HEK293 (cell line): ENCODE measurements at regions not wholly inside any gene's neighbourhood (a gene's known extent, or its start where the extent isn't known, plus 50 kb on each side); places are given as distances from the start of the nearest gene placed in this dataset.

ENCODE experiments used
- CTCF ChIP-seq: fragments of 450-650 bp; formaldehyde crosslinking; IDR thresholded peaks from 2 replicates; pipeline ENCODE4 v1.5.1; 2016; ENCODE audit warnings: missing biosample characterization, missing genetic modification characterization
- TRIM28 ChIP-seq: IDR thresholded peaks from 2 replicates; pipeline ENCODE4 v1.6.1; 2011; ENCODE audit warnings: low read length, control low read depth, borderline replicate concordance
- YY1 ChIP-seq: fragments of 450-650 bp; formaldehyde crosslinking; IDR thresholded peaks from 2 replicates; pipeline ENCODE4 v1.5.1; 2018; ENCODE audit warnings: missing biosample characterization, missing genetic modification characterization
- ZNF292 ChIP-seq: fragments of 450-650 bp; formaldehyde crosslinking; IDR thresholded peaks from 2 replicates; pipeline ENCODE4 v1.5.1; 2016; ENCODE audit warnings: low read depth, missing biosample characterization, missing genetic modification characterization, borderline replicate concordance
- ZNF398 ChIP-seq: fragments of 450-650 bp; formaldehyde crosslinking; IDR thresholded peaks from 2 replicates; pipeline ENCODE4 v1.5.1; 2017; ENCODE audit warnings: missing biosample characterization, missing genetic modification characterization

DNA sequence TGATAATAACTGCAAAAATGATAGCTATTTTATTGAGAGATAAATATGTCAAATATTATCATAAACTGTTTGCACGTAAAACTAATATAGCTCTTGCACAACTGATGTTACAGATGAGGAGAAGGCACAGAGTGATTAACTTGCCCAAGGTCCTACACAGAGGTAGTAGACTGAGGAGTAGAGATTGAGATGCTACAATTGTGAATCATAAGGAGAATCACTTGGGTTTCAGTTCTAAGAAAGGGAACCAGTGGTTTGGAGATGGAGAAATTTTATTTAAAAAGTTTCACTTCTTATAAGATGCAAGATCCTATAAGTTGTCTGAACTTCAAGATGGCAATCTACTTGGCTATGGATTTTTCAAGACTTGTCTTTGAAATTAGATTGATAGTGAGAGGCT is 224.8 kb upstream of the RAG2 start:
- TF ChIP-seq TRIM28 (no peak), CTCF (no peak), ZNF398 (tag by site-specific recombination) (no peak), ZNF292 (tag by site-specific recombination) (no peak), YY1 (tag by site-specific recombination) (no peak)
